ENCODE measurements at regions not wholly inside any gene's neighbourhood (a gene's known extent, or its start where the extent isn't known, plus 50 kb on each side); places are given as distances from the start of the nearest gene placed in this dataset.
"Not testable (repeated sequence)": the region's sequence is repeated elsewhere in the genome, so short reads cannot be mapped to it uniquely, and the experiment has no call there.

GRCh38 chr4:45482346-45482745, 641.5 kb downstream of the GABRG1 start:
- no peak for DNase-seq (ENCODE audit: low read depth, low spot score)
- in situ Hi-C loops (cut with HindIII; ENCODE audit: low sequenced_read_pairs) = no loop called here
- no peak for TF ChIP-seq CTCF (IDR thresholded peaks at IDR 0.05; ENCODE audit: low read depth, low read length)
- H3K4me3 ChIP-seq (ENCODE audit: low read depth, low read length) = no peak overlapping the region

GRCh38 chr4:45477311-45477733, 646.5 kb downstream of the GABRG1 start:
- H3K4me3 ChIP-seq (ENCODE audit: low read depth, low read length) = no peak overlapping the region

GRCh38 chr4:45475548-45475947, 648.3 kb downstream of the GABRG1 start:
- TF ChIP-seq CTCF (IDR thresholded peaks at IDR 0.05; ENCODE audit: low read depth, low read length) = no peak
- in situ Hi-C loops (cut with HindIII; ENCODE audit: low sequenced_read_pairs) = no loop called here
- DNase-seq (ENCODE audit: low read depth, low spot score) = no peak
- H3K4me3 ChIP-seq (ENCODE audit: low read depth, low read length) = no peak overlapping the region

More at GRCh38 chr4:45477311-45477733, 646.5 kb downstream of the GABRG1 start:
- no peak for DNase-seq (ENCODE audit: low read depth, low spot score)
- in situ Hi-C loops (cut with HindIII; ENCODE audit: low sequenced_read_pairs) = no loop called here
- TF ChIP-seq CTCF (IDR thresholded peaks at IDR 0.05; ENCODE audit: low read depth, low read length) = no peak

- in situ Hi-C loops (cut with HindIII; ENCODE audit: low sequenced_read_pairs) = no loop called here
- TF ChIP-seq CTCF (IDR thresholded peaks at IDR 0.05; ENCODE audit: low read depth, low read length) = no peak
- H3K4me3 ChIP-seq (ENCODE audit: low read depth, low read length) = no peak overlapping the region
- DNase-seq (ENCODE audit: low read depth, low spot score) = no peak
These were observed 651.4 kb downstream of the GABRG1 start for GRCh38 chr4:45472490-45472889.

GRCh38 chr4:45471335-45471734, 652.5 kb downstream of the GABRG1 start:
- no peak for DNase-seq (ENCODE audit: low read depth, low spot score)
- no peak overlapping the region for H3K4me3 ChIP-seq (ENCODE audit: low read depth, low read length)
- TF ChIP-seq CTCF (IDR thresholded peaks at IDR 0.05; ENCODE audit: low read depth, low read length) = no peak
- in situ Hi-C loops (cut with HindIII; ENCODE audit: low sequenced_read_pairs) = no loop called here

- H3K4me3 ChIP-seq (ENCODE audit: low read depth, low read length) = no peak overlapping the region
- TF ChIP-seq CTCF (IDR thresholded peaks at IDR 0.05; ENCODE audit: low read depth, low read length) = no peak
- no peak for DNase-seq (ENCODE audit: low read depth, low spot score)
- in situ Hi-C loops (cut with HindIII; ENCODE audit: low sequenced_read_pairs) = no loop called here
These were observed 656.7 kb downstream of the GABRG1 start for GRCh38 chr4:45467157-45467556.

- in situ Hi-C loops (cut with HindIII; ENCODE audit: low sequenced_read_pairs) = not testable (repeated sequence)
These were observed 663.7 kb downstream of the GABRG1 start for GRCh38 chr4:45460157-45460556.

More at GRCh38 chr4:45460157-45460556, 663.7 kb downstream of the GABRG1 start:
- not testable (repeated sequence) for DNase-seq (ENCODE audit: low read depth, low spot score); H3K4me3 ChIP-seq (ENCODE audit: low read depth, low read length)
